ENCODE measurements at regions not wholly inside any gene's neighbourhood (a gene's known extent, or its start where the extent isn't known, plus 50 kb on each side); places are given as distances from the start of the nearest gene placed in this dataset.

- TF ChIP-seq CTCF (IDR thresholded peaks at IDR 0.05) = no peak
- TF ChIP-seq POLR2A (IDR thresholded peaks at IDR 0.05) = no peak
These were observed 385.7 kb downstream of the FBXW7 start for GRCh38 chr4:152150214-152150613.
